Lower lobe of right lung (tissue), 2 donors: ENCODE measurements at regions not wholly inside any gene's neighbourhood (a gene's known extent, or its start where the extent isn't known, plus 50 kb on each side); places are given as distances from the start of the nearest gene placed in this dataset.

Experiments
- ATAC-seq, 2 donors: fragments of 200-7000 bp; cut with Tn5 transposase; one replicate each; pipeline ENCODE4 v1.9.1; 2020 to 2022; ENCODE audit warnings: mild to moderate bottlenecking in 2 of 2, moderate library complexity in 2 of 2
- DNase-seq: peaks from one replicate; pipeline ENCODE4 v3.0.0-alpha.2; 2020
- H3K27ac ChIP-seq: fragments of 200-600 bp; one replicate; pipeline ENCODE4 v1.8.0; 2022
- H3K27me3 ChIP-seq: fragments of 200-600 bp; one replicate; pipeline ENCODE4 v1.8.0; 2022; ENCODE audit warnings: low read depth
- H3K36me3 ChIP-seq: fragments of 200-600 bp; one replicate; pipeline ENCODE4 v1.8.0; 2022; ENCODE audit warnings: mild to moderate bottlenecking
- H3K4me1 ChIP-seq: fragments of 200-600 bp; one replicate; pipeline ENCODE4 v1.8.0; 2022
- H3K4me3 ChIP-seq: fragments of 200-600 bp; one replicate; pipeline ENCODE4 v1.8.0; 2022; ENCODE audit warnings: mild to moderate bottlenecking
- H3K9me3 ChIP-seq: fragments of 200-600 bp; one replicate; pipeline ENCODE4 v1.8.0; 2022
- CTCF ChIP-seq: fragments of 200-600 bp; IDR thresholded peaks from one replicate; pipeline ENCODE4 v1.8.0; 2022; ENCODE audit warnings: antibody characterized with exemption, mild to moderate bottlenecking
- intact Hi-C: fragments of 100-400 bp; cut with DNase I; formaldehyde crosslinking; loops from one replicate; pipeline ENCODE4 v1.11.0; 2022
- donor health status: DM: no; HTN: yes; CAD: no; lungs with severe emphysema.

GRCh38 chr12:85390266-85390665, 110.2 kb downstream of the ALX1 start:
- intact Hi-C loops: no loop called here
- no peak for DNase-seq
- H3K4me1 ChIP-seq: no peaks in the 10 kb centered on the region
- no peaks in the 10 kb centered on the region for H3K36me3 ChIP-seq
- no peak for ATAC-seq
- TF ChIP-seq CTCF: no peak
- no peak overlapping the region for H3K27ac ChIP-seq
- H3K4me3 ChIP-seq: no peak overlapping the region
- no peaks in the 10 kb centered on the region for H3K27me3 ChIP-seq
- H3K9me3 ChIP-seq: no peaks in the 10 kb centered on the region

- no peaks in the 10 kb centered on the region for H3K9me3 ChIP-seq
- DNase-seq (no peak), ATAC-seq (no peak)
- no peak for TF ChIP-seq CTCF
- H3K4me3 ChIP-seq: no peak overlapping the region
- intact Hi-C loops: no loop called here
- H3K27me3 ChIP-seq: no peaks in the 10 kb centered on the region
- H3K4me1 ChIP-seq: no peaks in the 10 kb centered on the region
- H3K27ac ChIP-seq: no peak overlapping the region
- no peaks in the 10 kb centered on the region for H3K36me3 ChIP-seq
Measured at GRCh38 chr12:85392508-85392907, 112.5 kb downstream of the ALX1 start.

GRCh38 chr12:85393606-85394005, 113.6 kb downstream of the ALX1 start:
- Histone ChIP-seq H3K27me3 (no peaks in the 10 kb centered on the region), H3K27ac (no peak overlapping the region), H3K4me1 (no peaks in the 10 kb centered on the region), H3K4me3 (no peak overlapping the region), H3K9me3 (no peaks in the 10 kb centered on the region), H3K36me3 (no peaks in the 10 kb centered on the region)
- ATAC-seq (no peak), DNase-seq (no peak)
- intact Hi-C loops: no loop called here
- no peak for TF ChIP-seq CTCF

- Histone ChIP-seq H3K27me3 (no peaks in the 10 kb centered on the region), H3K4me3 (no peak overlapping the region), H3K9me3 (no peaks in the 10 kb centered on the region), H3K27ac (no peak overlapping the region), H3K36me3 (no peaks in the 10 kb centered on the region), H3K4me1 (no peaks in the 10 kb centered on the region)
- ATAC-seq (no peak), DNase-seq (no peak)
- TF ChIP-seq CTCF: no peak
- intact Hi-C loops: no loop called here
Measured at GRCh38 chr12:85394065-85394464, 114.0 kb downstream of the ALX1 start.

- intact Hi-C loops: no loop called here
- TF ChIP-seq CTCF: no peak
- DNase-seq: no peak
- no peaks in the 10 kb centered on the region for H3K36me3 ChIP-seq
- no peak overlapping the region for H3K4me3 ChIP-seq
- no peaks in the 10 kb centered on the region for H3K4me1 ChIP-seq
- ATAC-seq: no peak
- H3K27ac ChIP-seq: no peak overlapping the region
- no peaks in the 10 kb centered on the region for H3K27me3 ChIP-seq
- no peaks in the 10 kb centered on the region for H3K9me3 ChIP-seq
Measured at GRCh38 chr12:85394809-85395208, 114.8 kb downstream of the ALX1 start.

- Histone ChIP-seq H3K4me3 (no peak overlapping the region), H3K27ac (no peak overlapping the region), H3K36me3 (no peaks in the 10 kb centered on the region), H3K9me3 (no peaks in the 10 kb centered on the region), H3K4me1 (no peaks in the 10 kb centered on the region), H3K27me3 (no peaks in the 10 kb centered on the region)
- intact Hi-C loops: no loop called here
- ATAC-seq: no peak
- DNase-seq: no peak
- no peak for TF ChIP-seq CTCF
Measured at GRCh38 chr12:85405262-85405661, 125.2 kb downstream of the ALX1 start.
